Adrenal gland (tissue), 9 donors: ENCODE measurements at regions not wholly inside any gene's neighbourhood (a gene's known extent, or its start where the extent isn't known, plus 50 kb on each side); places are given as distances from the start of the nearest gene placed in this dataset.

ENCODE experiments used
- DNase-seq, 7 donors: peaks; one replicate each; pipeline ENCODE4 v3.0.0-alpha.2; 2019 to 2020
- H3K27ac ChIP-seq, 5 donors: fragments of 200-600 bp; sonication (generic) in 4 of 5; 1 replicate in 3 of 5; 2 replicates in 2 of 5; pipeline versions ENCODE4 v1.5.1 to v1.8.0; 2016 to 2020; ENCODE audit warnings: mild to moderate bottlenecking in 1 of 5
- H3K27me3 ChIP-seq: fragments of 200-600 bp; 2 replicates; pipeline ENCODE4 v1.8.0; 2021
- H3K36me3 ChIP-seq, 2 donors: fragments of 200-600 bp; replicated peaks in 1 of 2; 1 replicate in 1 of 2; 2 replicates in 1 of 2; pipeline versions ENCODE4 v1.5.1 to v1.8.0; 2018 to 2022
- H3K4me1 ChIP-seq, 2 donors: fragments of 200-600 bp; replicated peaks in 1 of 2; 1 replicate in 1 of 2; 2 replicates in 1 of 2; pipeline versions ENCODE4 v1.5.1 to v1.8.0; 2018 to 2021
- H3K4me3 ChIP-seq, 4 donors: fragments of 200-600 bp; sonication (generic) in 3 of 4; one replicate each; pipeline ENCODE4 v1.5.1; 2016 to 2018
- H3K9me3 ChIP-seq, 3 donors: fragments of 200-600 bp; sonication (generic) in 1 of 3; replicated peaks in 1 of 3; 1 replicate in 2 of 3; 2 replicates in 1 of 3; pipeline versions ENCODE4 v1.5.1 to v1.8.0; 2016 to 2021
- POLR2A ChIP-seq, 2 donors: fragments of 450-650 bp; IDR thresholded peaks; one replicate each; pipeline ENCODE4 v1.6.1; 2017; ENCODE audit warnings: antibody characterized with exemption in 2 of 2, mild to moderate bottlenecking in 2 of 2, moderate library complexity in 1 of 2
- WGBS, 4 donors: extraction: QIAGEN DNeasy Blood & Tissue Kit in 2 of 4; methylation state at CpG; one replicate each; pipeline versions ENCODE4 v1.1.5 to v1.1.7; 2013 to 2017; 5-methylcytosine and 5-hydroxymethylcytosine counted together
- intact Hi-C, 2 donors: fragments of 100-400 bp; cut with DNase I; formaldehyde crosslinking; loops; one replicate each; pipeline versions ENCODE4 v1.14.1 to v1.15.0; 2022 to 2023
- TF ChIP-seq, protein P1 (sequence below), 6 experiments: fragments of 450-650 bp in 4 of 6; fragments of 200-600 bp in 2 of 6; sonication (generic) in 1 of 6; IDR thresholded peaks; 1 replicate in 5 of 6; 2 replicates in 1 of 6; pipeline versions ENCODE4 v1.5.1 to v1.8.0; 2016 to 2021; ENCODE audit warnings: antibody characterized with exemption in 6 of 6, mild to moderate bottlenecking in 2 of 6, moderate library complexity in 1 of 6
- donor health status: healthy with polysubstance abuse.
- donor health status: Bipolar disorder and iron deficiency.
- donor health status: DM: yes; HTN: yes; CAD: no.
- donor health status: DM: no; HTN: no; CAD: no.
- donor health status: DM: no; HTN: no; CAD: no.

DNA sequence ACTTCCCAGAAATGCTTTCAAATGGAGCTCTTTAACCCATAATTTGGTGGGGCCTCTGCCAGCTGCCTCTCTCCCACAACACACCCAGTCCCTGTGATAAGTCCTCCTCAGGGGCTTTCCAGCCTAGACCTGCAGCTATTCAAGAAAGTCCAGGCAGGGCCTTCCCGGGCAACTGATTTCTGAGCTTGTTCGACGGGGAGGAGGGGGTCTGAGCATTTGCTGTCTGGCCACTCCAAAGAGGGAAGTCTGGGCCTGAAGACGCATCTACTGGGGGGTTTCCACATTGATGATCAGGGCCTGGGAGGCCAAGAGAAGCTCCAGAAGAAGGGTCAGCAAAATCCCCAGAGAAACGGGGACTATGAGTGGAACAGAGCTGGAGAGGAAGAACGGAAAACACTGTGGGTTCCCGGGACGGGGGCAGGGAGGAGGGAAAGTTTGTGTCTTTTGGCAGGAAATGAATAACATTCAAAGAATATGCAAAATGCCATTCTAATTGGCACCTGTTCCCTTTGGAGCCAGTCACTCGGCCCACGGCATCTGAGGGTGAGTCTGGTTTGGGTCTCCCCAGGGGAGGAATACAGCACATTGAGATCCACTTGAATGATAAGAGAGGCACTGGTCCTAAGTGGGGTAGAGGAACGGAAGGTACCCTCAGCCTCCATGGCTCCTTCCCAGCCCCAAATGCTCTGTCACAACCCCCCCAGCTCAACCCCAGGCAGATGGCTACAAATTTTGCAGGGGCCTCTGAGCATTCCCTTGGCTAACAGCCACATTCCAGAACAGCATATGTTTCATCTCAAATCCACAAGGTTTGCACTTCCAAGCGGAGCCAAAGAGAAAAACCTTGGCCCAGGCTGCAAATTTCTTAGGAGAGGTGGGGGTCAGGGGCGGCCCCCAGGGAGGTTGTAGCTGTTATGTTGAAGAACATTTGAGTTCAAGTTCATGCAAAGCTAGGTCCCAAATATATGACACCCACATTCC is 72.0 kb downstream of the RPUSD4 start:
- Histone ChIP-seq H3K9me3 (no peaks in the 10 kb centered on the region), H3K4me1 (peaks cover 0 to 10% of the 10 kb centered on the region in 2 donors), H3K4me3 (no peak overlapping the region), H3K27ac (peak overlapping the region in 1 of 5 donors; percentile 58), H3K36me3 (no peaks in the 10 kb centered on the region), H3K27me3 (peaks cover 14% of the 10 kb centered on the region)
- intact Hi-C loops, result no loop called here
- TF ChIP-seq, protein P1, sequence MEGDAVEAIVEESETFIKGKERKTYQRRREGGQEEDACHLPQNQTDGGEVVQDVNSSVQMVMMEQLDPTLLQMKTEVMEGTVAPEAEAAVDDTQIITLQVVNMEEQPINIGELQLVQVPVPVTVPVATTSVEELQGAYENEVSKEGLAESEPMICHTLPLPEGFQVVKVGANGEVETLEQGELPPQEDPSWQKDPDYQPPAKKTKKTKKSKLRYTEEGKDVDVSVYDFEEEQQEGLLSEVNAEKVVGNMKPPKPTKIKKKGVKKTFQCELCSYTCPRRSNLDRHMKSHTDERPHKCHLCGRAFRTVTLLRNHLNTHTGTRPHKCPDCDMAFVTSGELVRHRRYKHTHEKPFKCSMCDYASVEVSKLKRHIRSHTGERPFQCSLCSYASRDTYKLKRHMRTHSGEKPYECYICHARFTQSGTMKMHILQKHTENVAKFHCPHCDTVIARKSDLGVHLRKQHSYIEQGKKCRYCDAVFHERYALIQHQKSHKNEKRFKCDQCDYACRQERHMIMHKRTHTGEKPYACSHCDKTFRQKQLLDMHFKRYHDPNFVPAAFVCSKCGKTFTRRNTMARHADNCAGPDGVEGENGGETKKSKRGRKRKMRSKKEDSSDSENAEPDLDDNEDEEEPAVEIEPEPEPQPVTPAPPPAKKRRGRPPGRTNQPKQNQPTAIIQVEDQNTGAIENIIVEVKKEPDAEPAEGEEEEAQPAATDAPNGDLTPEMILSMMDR (IDR thresholded peaks at IDR 0.05), result no peak
- no peak for DNase-seq
- 56 to 68% (median 65%) methylated on average over 13 of the region's 13 CpGs for WGBS, 4 donors

DNA sequence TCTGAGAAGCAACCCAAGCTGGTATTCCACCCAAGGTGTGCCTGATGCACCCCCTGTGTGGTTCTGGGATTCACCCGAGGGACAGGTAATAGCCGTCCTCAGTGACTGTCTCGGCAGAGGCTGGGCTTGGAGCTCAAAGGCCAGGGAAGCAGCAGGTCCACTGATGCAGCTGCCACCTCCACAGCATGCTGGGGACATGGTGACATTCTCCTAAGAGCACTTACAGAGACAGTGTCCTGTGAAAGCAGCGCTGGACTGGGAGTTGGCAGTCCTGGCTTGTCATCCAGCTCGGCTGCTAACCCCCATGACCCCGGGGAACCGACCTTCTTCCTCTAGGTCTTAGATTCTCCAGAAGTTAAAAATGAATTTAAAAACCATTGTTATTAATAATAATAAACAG is 72.8 kb downstream of the RPUSD4 start:
- H3K27me3 ChIP-seq, result peaks cover 14% of the 10 kb centered on the region
- H3K36me3 ChIP-seq, result no peaks in the 10 kb centered on the region
- WGBS, 4 donors, result 78 to 88% (median 81%) methylated on average over 5 to 7 of the region's 7 CpGs
- no peak for DNase-seq
- TF ChIP-seq, protein P1 (IDR thresholded peaks at IDR 0.05), result no peak
- TF ChIP-seq POLR2A (IDR thresholded peaks at IDR 0.05), result no peak
- intact Hi-C loops, result no loop called here
- no peak overlapping the region for H3K4me3 ChIP-seq
- no peaks in the 10 kb centered on the region for H3K9me3 ChIP-seq
- peaks cover 0 to 10% of the 10 kb centered on the region in 2 donors for H3K4me1 ChIP-seq
- H3K27ac ChIP-seq, result peak overlapping the region in 1 of 5 donors; percentile 40

DNA sequence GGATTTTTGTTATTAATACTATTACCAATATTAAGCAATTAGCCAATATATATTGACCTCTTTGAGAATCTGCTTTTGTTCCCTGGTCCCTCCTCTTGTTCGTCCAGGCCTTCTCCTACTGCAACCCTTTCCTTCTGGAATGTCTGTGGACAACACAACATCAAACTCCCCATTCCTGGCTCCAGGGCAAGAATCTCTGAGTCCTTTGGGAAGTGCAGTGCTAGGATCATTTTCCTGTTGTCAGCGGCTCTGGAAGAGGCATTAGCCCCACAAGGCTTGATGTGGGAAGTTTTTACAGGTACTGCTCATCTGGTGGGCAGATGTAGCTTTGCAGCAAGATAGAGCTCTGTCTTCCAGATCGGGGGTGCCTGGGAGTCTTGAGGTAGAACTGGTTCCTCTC is 74.3 kb downstream of the RPUSD4 start:
- 68 to 91% (median 76%) methylated on average over 3 of the region's 3 CpGs for WGBS, 4 donors
- peaks cover 0 to 10% of the 10 kb centered on the region in 2 donors for H3K4me1 ChIP-seq
- no peak overlapping the region for H3K4me3 ChIP-seq
- intact Hi-C loops, result no loop called here
- no peak for DNase-seq
- H3K27me3 ChIP-seq, result peaks cover 14% of the 10 kb centered on the region
- TF ChIP-seq, protein P1 (IDR thresholded peaks at IDR 0.05), result no peak
- no peak for TF ChIP-seq POLR2A (IDR thresholded peaks at IDR 0.05)
- no peak overlapping the region for H3K27ac ChIP-seq
- no peaks in the 10 kb centered on the region for H3K9me3 ChIP-seq
- no peaks in the 10 kb centered on the region for H3K36me3 ChIP-seq

DNA sequence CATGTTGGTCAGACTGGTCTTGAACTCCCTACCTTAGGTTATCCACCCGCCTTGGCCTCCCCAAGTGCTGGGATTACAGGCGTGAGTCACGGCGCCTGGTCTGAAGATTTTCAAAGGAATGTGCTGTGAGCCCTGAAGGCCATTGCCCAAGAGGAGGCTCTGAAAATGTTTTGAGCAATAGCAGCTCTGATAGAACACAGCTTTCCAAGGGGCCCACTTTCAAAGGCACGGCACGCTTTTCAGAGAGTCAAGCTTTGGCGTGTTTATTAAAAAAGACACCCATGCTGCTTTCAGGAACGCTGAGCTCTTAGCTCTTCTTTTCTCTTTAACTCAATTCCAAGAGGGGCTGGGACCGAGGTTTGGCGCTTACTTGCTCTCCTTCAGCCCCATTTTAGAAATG is 73.8 kb upstream of the CDON start:
- no peaks in the 10 kb centered on the region for H3K36me3 ChIP-seq
- WGBS, 4 donors, result 78 to 88% (median 83%) methylated on average over 10 of the region's 10 CpGs
- intact Hi-C loops, result no loop called here
- DNase-seq, result no peak
- peaks cover 14% of the 10 kb centered on the region for H3K27me3 ChIP-seq
- H3K4me1 ChIP-seq, result peaks cover 0 to 10% of the 10 kb centered on the region in 2 donors
- no peak overlapping the region for H3K27ac ChIP-seq
- H3K9me3 ChIP-seq, result no peaks in the 10 kb centered on the region
- H3K4me3 ChIP-seq, result no peak overlapping the region
- TF ChIP-seq, protein P1 (IDR thresholded peaks at IDR 0.05), result no peak
- TF ChIP-seq POLR2A (IDR thresholded peaks at IDR 0.05), result no peak
